H1 (cell line): ENCODE measurements at regions not wholly inside any gene's neighbourhood (a gene's known extent, or its start where the extent isn't known, plus 50 kb on each side); places are given as distances from the start of the nearest gene placed in this dataset.

Source experiments
- CTCF ChIA-PET: fragments of 300-600 bp; sonication (Branson Sonifier 250); formaldehyde crosslinking; loops from one replicate; lab custom pipeline; 2021; ENCODE audit not compliant: partially characterized antibody; lab: Charles Lee
- POLR2A ChIA-PET: fragments of 300-600 bp; sonication (Branson Sonifier 250); formaldehyde crosslinking; loops from one replicate; lab custom pipeline; 2021; ENCODE audit warnings: inconsistent platforms; ENCODE audit not compliant: partially characterized antibody; lab: Charles Lee
- DNase-seq, 2 experiments: peaks; one replicate each; pipeline versions ENCODE4 v3.0.0 to v3.0.0-alpha.2; 2010 to 2022; ENCODE audit warnings: low spot score in 2 of 2, low read depth in 1 of 2, mixed read lengths in 1 of 2
- FAIRE-seq: peaks from 2 replicates; lab custom pipeline; 2011; peaks lifted over from hg19 to GRCh38; lab: Jason Lieb, UNC
- H2AFZ ChIP-seq: 2 replicates; pipeline ENCODE4 v1.8.1; 2012; ENCODE audit warnings: low read length, inconsistent platforms
- H2AK5ac ChIP-seq: 2 replicates; pipeline ENCODE4 v1.6.1; 2013; ENCODE audit warnings: low read depth, low read length
- H2BK120ac ChIP-seq: replicated peaks from 2 replicates; pipeline ENCODE3; 2013; ENCODE audit warnings: low read depth, low read length, inconsistent platforms
- H2BK12ac ChIP-seq: 2 replicates; pipeline ENCODE4 v1.6.1; 2013; ENCODE audit warnings: low read depth, low read length
- H2BK15ac ChIP-seq: 2 replicates; pipeline ENCODE4 v1.6.1; 2013; ENCODE audit warnings: low read length
- H2BK20ac ChIP-seq: 2 replicates; pipeline ENCODE4 v1.6.1; 2013; ENCODE audit warnings: low read length
- H2BK5ac ChIP-seq: 2 replicates; pipeline ENCODE4 v1.6.1; 2013; ENCODE audit warnings: low read depth, low read length
- H3K14ac ChIP-seq: 2 replicates; pipeline ENCODE4 v1.6.1; 2013; ENCODE audit warnings: inconsistent platforms; ENCODE audit not compliant: insufficient read length
- H3K18ac ChIP-seq: 2 replicates; pipeline ENCODE4 v1.6.1; 2013; ENCODE audit warnings: low read length; ENCODE audit errors: extremely low read depth
- H3K23ac ChIP-seq: 2 replicates; pipeline ENCODE4 v1.6.1; 2013; ENCODE audit warnings: inconsistent platforms; ENCODE audit not compliant: insufficient read length
- H3K23me2 ChIP-seq: 2 replicates; pipeline ENCODE4 v1.6.1; 2013; ENCODE audit warnings: low read depth, low read length
- H3K27ac ChIP-seq: 2 replicates; pipeline ENCODE4 v1.6.1; 2011; ENCODE audit warnings: low read depth, low read length, inconsistent platforms
- H3K27me3 ChIP-seq, 4 experiments: replicated peaks in 1 of 4; 1 replicate in 1 of 4; 2 replicates in 3 of 4; pipeline versions ENCODE4 v1.6.1 to v1.8.1; 2011 to 2013; ENCODE audit warnings: low read length in 3 of 4, mild to moderate bottlenecking in 3 of 4, inconsistent platforms in 2 of 4, mixed read lengths in 2 of 4, moderate library complexity in 1 of 4; ENCODE audit not compliant: control insufficient read depth in 3 of 4, insufficient read depth in 3 of 4; ENCODE audit errors: extremely low read depth in 1 of 4
- H3K36me3 ChIP-seq, 4 experiments: 2 replicates each; pipeline versions ENCODE4 v1.6.1 to v1.8.1; 2011 to 2013; ENCODE audit warnings: mild to moderate bottlenecking in 4 of 4, low read length in 3 of 4, moderate library complexity in 2 of 4, control low read depth in 1 of 4, inconsistent platforms in 1 of 4; ENCODE audit not compliant: insufficient read depth in 4 of 4, control insufficient read depth in 2 of 4
- H3K4ac ChIP-seq: replicated peaks from 2 replicates; pipeline ENCODE3; 2013; ENCODE audit warnings: low read length, low read depth, mixed read lengths, inconsistent platforms; ENCODE audit not compliant: insufficient read length
- H3K4me1 ChIP-seq, 4 experiments: replicated peaks in 1 of 4; 1 replicate in 1 of 4; 2 replicates in 3 of 4; pipeline versions ENCODE4 v1.6.1 to v1.8.1; 2011 to 2013; ENCODE audit warnings: low read length in 3 of 4, inconsistent platforms in 2 of 4, mixed read lengths in 1 of 4; ENCODE audit not compliant: insufficient read depth in 4 of 4, control insufficient read depth in 3 of 4
- H3K4me2 ChIP-seq, 2 experiments: 2 replicates each; pipeline versions ENCODE4 v1.6.1 to v1.8.1; 2011 to 2013; ENCODE audit warnings: low read depth in 2 of 2, low read length in 2 of 2, control low read depth in 1 of 2, inconsistent platforms in 1 of 2, mild to moderate bottlenecking in 1 of 2; ENCODE audit not compliant: insufficient read depth in 1 of 2
- H3K4me3 ChIP-seq, 4 experiments: fragments of 200-600, 300-600 bp in 1 of 4; sonication (generic), shearing (Covaris generic), sonication (Bioruptor Twin) in 1 of 4; 2 replicates each; pipeline versions ENCODE4 v1.5.1 to v1.8.1; 2011 to 2016; ENCODE audit warnings: low read length in 4 of 4, low read depth in 3 of 4, control low read depth in 2 of 4, inconsistent platforms in 2 of 4, mild to moderate bottlenecking in 2 of 4, mixed read lengths in 1 of 4, moderate library complexity in 1 of 4; ENCODE audit not compliant: insufficient read depth in 2 of 4; ENCODE audit errors: extremely low read depth in 1 of 4
- H3K56ac ChIP-seq: replicated peaks from 2 replicates; pipeline ENCODE3; 2013; ENCODE audit warnings: low read depth, mild to moderate bottlenecking, mixed read lengths, low read length, inconsistent platforms; ENCODE audit not compliant: insufficient read length
- H3K79me1 ChIP-seq: 2 replicates; pipeline ENCODE4 v1.6.1; 2013; ENCODE audit warnings: low read depth, low read length, control low read depth
- H3K79me2 ChIP-seq, 2 experiments: 2 replicates each; pipeline versions ENCODE4 v1.6.1 to v1.8.1; 2012 to 2013; ENCODE audit warnings: low read length in 2 of 2, mild to moderate bottlenecking in 2 of 2, inconsistent platforms in 1 of 2; ENCODE audit not compliant: insufficient read depth in 2 of 2, control insufficient read depth in 1 of 2
- H3K9ac ChIP-seq, 4 experiments: replicated peaks in 1 of 4; 1 replicate in 1 of 4; 2 replicates in 3 of 4; pipeline versions ENCODE4 v1.6.1 to v1.8.1; 2011 to 2013; ENCODE audit warnings: low read depth in 3 of 4, low read length in 3 of 4, control low read depth in 2 of 4, mild to moderate bottlenecking in 2 of 4, moderate library complexity in 2 of 4, inconsistent platforms in 1 of 4; ENCODE audit errors: extremely low read depth in 1 of 4
- H3K9me3 ChIP-seq, 2 experiments: 2 replicates each; pipeline versions ENCODE4 v1.6.1 to v1.8.1; 2012 to 2013; ENCODE audit warnings: mild to moderate bottlenecking in 2 of 2, moderate library complexity in 2 of 2, control low read depth in 1 of 2, inconsistent platforms in 1 of 2, low read depth in 1 of 2, low read length in 1 of 2, mixed read lengths in 1 of 2; ENCODE audit not compliant: insufficient read depth in 2 of 2
- H4K20me1 ChIP-seq, 2 experiments: replicated peaks in 1 of 2; 2 replicates each; pipeline versions ENCODE3 to v1.8.1; 2011 to 2013; ENCODE audit warnings: inconsistent platforms in 2 of 2, low read length in 2 of 2, mild to moderate bottlenecking in 1 of 2; ENCODE audit not compliant: insufficient read depth in 2 of 2, control insufficient read depth in 1 of 2
- H4K5ac ChIP-seq: 2 replicates; pipeline ENCODE4 v1.6.1; 2013; ENCODE audit warnings: low read length, low read depth, mixed read lengths, inconsistent platforms; ENCODE audit not compliant: insufficient read length
- H4K8ac ChIP-seq: 2 replicates; pipeline ENCODE4 v1.8.0; 2013; ENCODE audit warnings: mild to moderate bottlenecking, moderate library complexity, low read length, inconsistent platforms; ENCODE audit not compliant: insufficient read depth; ENCODE audit errors: extremely low read depth
- H4K91ac ChIP-seq: replicated peaks from 2 replicates; pipeline ENCODE3; 2013; ENCODE audit warnings: low read length, mixed read lengths, inconsistent platforms; ENCODE audit not compliant: insufficient read length
- GTF2F1 ChIP-seq: IDR thresholded peaks from 2 replicates; pipeline ENCODE4 v1.6.1; 2012; ENCODE audit warnings: low read depth, low read length, improper control_type of control experiment, borderline replicate concordance
- TEAD4 ChIP-seq: IDR thresholded peaks from 2 replicates; pipeline ENCODE4 v1.6.1; 2012; ENCODE audit warnings: low read depth, low read length, inconsistent platforms, mixed read lengths
- WGBS, 2 experiments: shearing (Covaris generic) in 1 of 2; methylation state at CpG; one replicate each; pipeline versions ENCODE4 v1.1.6 to v1.1.7; 2013 to 2015; ENCODE audit warnings: low lambda C conversion rate in 2 of 2, mixed read lengths in 2 of 2, inconsistent platforms in 1 of 2, low coverage in 1 of 2, missing lambda C conversion rate in 1 of 2; ENCODE audit not compliant: insufficient replicate concordance in 2 of 2, insufficient coverage in 1 of 2, insufficient read length in 1 of 2; ENCODE audit errors: extremely low coverage in 1 of 2, missing lambda C conversion rate in 1 of 2; 5-methylcytosine and 5-hydroxymethylcytosine counted together

GRCh38 chr4:152085657-152086056, 324.9 kb upstream of the GATB start:
- no peaks in the 10 kb centered on the region for H3K9me3 ChIP-seq
- H3K18ac ChIP-seq: no peak overlapping the region
- H3K56ac ChIP-seq: no peak overlapping the region
- no peak overlapping the region for H2BK120ac ChIP-seq
- H3K14ac ChIP-seq: no peak overlapping the region
- H3K23me2 ChIP-seq: no peaks in the 10 kb centered on the region
- no peak for FAIRE-seq
- no peaks in the 10 kb centered on the region for H4K20me1 ChIP-seq
- CTCF ChIA-PET: interaction anchor here (1.0 kb wide), 1 partner anchor 36 kb away, joined by 3 read pairs; no protein-coding TSS in a partner anchor
- H3K9ac ChIP-seq: no peak overlapping the region
- DNase-seq: no peak
- H3K36me3 ChIP-seq: no peaks in the 10 kb centered on the region
- POLR2A ChIA-PET: no interaction called here
- H2BK12ac ChIP-seq: no peak overlapping the region
- 59% methylated on average over 1 of the region's 1 CpG; no CpG with 5 or more reads in 1 of the 2 experiments for WGBS, 2 experiments
- no peaks in the 10 kb centered on the region for H3K79me1 ChIP-seq
- peaks cover 0 to under 1% (median 0%) of the 10 kb centered on the region in 4 experiments; a peak in 1 of 7 replicates for H3K4me1 ChIP-seq
- no peak overlapping the region for H4K8ac ChIP-seq
- peak overlapping the region; percentile 94; the same call in 1 of the 2 replicates for H2AFZ ChIP-seq
- H4K5ac ChIP-seq: no peak overlapping the region
- H4K91ac ChIP-seq: no peak overlapping the region
- no peak overlapping the region for H3K23ac ChIP-seq
- H3K27ac ChIP-seq: no peak overlapping the region
- no peaks in the 10 kb centered on the region for H3K79me2 ChIP-seq
- H3K4me3 ChIP-seq: no peak overlapping the region; a peak in 1 of 8 replicates
- H2BK20ac ChIP-seq: 0 out of 2 replicates have a peak overlapping the region, but pooled peaks have one; percentile 75
- H2BK5ac ChIP-seq: no peak overlapping the region
- no peak overlapping the region for H3K4ac ChIP-seq
- H3K4me2 ChIP-seq: no peak overlapping the region
- no peaks in the 10 kb centered on the region for H3K27me3 ChIP-seq
- no peak overlapping the region for H2AK5ac ChIP-seq
- no peak overlapping the region for H2BK15ac ChIP-seq
- TF ChIP-seq TEAD4 (no peak), GTF2F1 (no peak)
